Activated CD4-positive, alpha-beta T cell treated with anti-CD3 and anti-CD28 coated beads, Interleukin-2, Interleukin-6, amounts not matched to agents 100 ng/mL and 50 ng/mL, durations not matched to agents 16 hours and 8 hours (primary cell): ENCODE measurements at regions not wholly inside any gene's neighbourhood (a gene's known extent, or its start where the extent isn't known, plus 50 kb on each side); places are given as distances from the start of the nearest gene placed in this dataset.
"Not testable (repeated sequence)": the region's sequence is repeated elsewhere in the genome, so short reads cannot be mapped to it uniquely, and the experiment has no call there.

Source experiments
- DNase-seq: peaks from one replicate; pipeline ENCODE4 v3.0.0-alpha.2; 2020

- DNase-seq: no peak
Observed at GRCh38 chr1:79519084-79519760, 512.7 kb upstream of the ADGRL4 start.

- no peak for DNase-seq
Observed at GRCh38 chr1:79517470-79518224, 511.1 kb upstream of the ADGRL4 start.

- DNase-seq: no peak
Observed at GRCh38 chr1:79507770-79508169, 501.2 kb upstream of the ADGRL4 start.

- DNase-seq: no peak
Observed at GRCh38 chr1:79501153-79501552, 494.6 kb upstream of the ADGRL4 start.

GRCh38 chr1:79499541-79499940, 493.0 kb upstream of the ADGRL4 start:
- DNase-seq: no peak

GRCh38 chr1:79497193-79497773, 490.8 kb upstream of the ADGRL4 start:
- DNase-seq: peak; percentile 40

- DNase-seq: no peak
Observed at GRCh38 chr1:79496129-79496528, 489.6 kb upstream of the ADGRL4 start.

- not testable (repeated sequence) for DNase-seq
Observed at GRCh38 chr1:79493702-79494101, 487.2 kb upstream of the ADGRL4 start.

DNA sequence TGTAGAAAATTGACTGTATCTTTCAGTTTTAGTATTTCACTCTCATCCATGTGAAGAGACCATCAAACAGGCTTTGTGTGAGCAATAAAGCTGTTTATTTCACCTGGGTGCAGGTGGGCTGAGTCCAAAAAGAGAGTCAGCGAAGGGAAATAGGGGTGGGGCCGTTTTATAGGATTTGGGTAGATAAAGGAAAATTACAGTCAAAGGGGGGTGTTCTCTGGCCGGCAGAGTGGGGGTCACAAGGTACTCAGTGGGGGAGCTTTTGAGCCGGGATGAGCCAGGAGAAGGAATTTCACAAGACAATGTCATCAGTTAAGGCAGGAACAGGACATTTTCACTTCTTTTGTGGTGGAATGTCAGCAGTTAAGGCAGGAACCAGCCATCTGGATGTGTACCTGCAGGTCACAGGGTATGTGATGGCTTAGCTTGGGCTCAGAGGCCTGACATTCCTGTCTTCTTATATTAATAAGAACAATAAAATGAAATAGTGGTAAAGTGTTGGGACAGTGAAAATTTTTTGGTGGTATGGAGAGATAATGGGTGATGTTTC, 482.1 kb upstream of the ADGRL4 start:
- DNase-seq: not testable (repeated sequence)

DNA sequence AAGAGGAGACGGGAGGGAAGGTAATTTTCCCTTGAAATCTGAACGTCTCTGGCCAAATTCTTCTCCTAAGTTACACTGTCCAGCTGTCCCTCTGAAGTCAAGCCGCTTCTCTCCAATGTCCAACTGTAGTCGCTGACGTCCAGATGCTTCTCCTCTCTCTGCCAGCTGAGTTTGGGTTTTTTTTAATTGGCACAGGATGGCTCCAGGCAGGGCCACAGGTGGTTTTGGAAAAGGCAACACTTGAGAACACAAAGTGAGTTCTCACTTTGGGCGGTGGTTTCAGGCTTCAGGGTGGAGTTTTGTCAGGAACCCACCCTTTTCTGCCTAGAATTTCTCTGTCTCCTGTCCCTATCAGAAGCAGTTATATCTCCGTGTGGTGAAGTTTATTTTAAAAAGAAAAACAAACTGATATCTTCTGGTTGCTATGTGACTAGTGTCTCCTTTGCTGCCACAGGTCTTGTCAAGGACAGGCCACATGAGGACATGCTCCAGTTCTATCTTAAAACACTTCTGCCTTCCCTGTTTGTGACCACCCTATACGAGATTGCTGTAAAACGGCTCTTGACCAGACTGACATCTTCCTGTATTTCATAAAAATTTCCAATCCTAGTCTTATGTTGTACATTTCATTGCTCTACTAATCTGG, 472.3 kb upstream of the ADGRL4 start:
- DNase-seq: no peak

- DNase-seq: no peak
Observed at GRCh38 chr1:79478160-79478559, 471.6 kb upstream of the ADGRL4 start.

DNA sequence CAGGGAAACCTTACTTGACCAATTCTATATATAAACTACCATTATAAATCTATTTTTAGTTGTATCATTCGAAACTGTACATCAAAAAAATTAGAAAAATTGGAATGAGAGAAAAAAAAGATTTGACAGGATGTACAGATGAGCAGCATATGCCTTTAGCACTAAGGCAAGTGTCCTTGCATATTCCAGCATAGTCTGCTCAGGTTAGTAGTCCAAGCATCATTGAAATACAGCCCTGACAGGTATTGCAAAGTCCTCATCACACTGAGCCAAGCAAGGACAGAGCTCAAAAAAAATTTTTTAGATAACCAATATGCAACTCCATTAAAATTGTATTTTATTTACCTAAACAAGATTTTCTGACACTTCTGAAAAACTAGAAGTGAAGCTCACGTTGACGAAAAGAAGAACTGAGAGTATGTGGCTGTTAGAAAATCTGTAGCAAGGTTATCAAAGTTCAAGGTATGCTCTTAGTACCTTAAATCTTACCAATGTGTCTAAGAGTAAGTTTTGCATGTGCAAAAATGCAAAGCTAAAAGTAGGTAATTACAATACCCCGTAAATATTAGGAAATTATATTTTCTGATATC, 465.6 kb upstream of the ADGRL4 start:
- DNase-seq: no peak

DNA sequence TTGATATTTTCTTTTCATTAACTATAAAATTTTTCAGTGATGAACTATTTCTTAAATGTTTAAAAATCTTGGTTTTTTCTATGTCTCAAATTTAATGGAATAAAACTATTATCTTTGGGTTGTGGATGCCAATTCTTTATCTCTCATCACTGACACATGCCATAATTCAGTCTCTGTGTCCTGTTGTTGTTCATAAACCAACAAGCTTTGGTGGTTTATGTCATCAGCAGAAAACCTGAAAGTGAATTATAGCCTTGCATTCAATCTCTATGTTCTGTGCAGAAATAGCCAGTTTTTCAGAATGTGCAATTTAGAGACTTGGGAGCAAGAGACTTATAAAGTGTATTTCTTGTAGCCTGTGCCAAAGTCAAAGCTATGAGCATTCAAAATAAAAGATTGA, 462.6 kb upstream of the ADGRL4 start:
- DNase-seq: no peak

GRCh38 chr1:79460773-79461436, 454.4 kb upstream of the ADGRL4 start:
- DNase-seq: no peak

- no peak for DNase-seq
Observed at GRCh38 chr1:79457562-79458224, 451.2 kb upstream of the ADGRL4 start.

DNA sequence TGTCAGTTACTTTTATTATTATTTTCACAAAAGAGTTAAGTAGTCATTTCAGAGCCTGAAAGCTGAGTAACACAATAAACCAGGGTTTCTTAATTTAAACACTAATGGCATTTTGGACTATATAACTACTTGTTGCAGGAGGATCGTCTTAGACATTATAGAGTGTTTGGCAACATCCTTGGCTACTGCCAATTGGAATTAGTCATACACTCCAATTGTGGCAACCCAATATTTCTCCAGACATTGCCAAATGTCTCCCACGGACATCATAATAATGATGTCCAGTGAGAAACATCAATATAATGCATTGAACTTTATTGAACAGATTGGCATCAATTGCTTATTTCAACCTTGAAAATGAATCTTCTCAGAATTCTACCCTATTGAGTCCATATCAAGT, 441.9 kb upstream of the ADGRL4 start:
- no peak for DNase-seq

DNA sequence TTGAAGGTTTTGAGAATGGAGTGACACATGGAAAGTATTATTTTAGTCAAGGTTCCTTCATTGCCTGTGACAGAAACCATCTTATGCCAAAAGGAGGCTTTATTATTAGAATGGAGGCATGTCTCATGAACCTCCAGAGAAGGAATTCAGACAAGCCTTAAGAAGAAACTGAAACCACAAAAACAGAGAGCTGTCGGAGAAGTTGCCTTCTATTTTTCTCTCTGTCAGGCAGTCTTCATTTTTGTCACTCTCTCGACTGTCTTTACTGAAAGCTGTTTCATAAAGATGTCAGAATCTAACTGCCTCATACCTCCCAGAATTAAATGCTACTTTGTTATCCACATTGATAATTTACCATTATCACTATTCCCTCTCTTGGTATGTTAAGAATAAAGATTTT, 434.7 kb upstream of the ADGRL4 start:
- no peak for DNase-seq

- no peak for DNase-seq
Observed at GRCh38 chr1:79437540-79437939, 431.0 kb upstream of the ADGRL4 start.

- no peak for DNase-seq
Observed at GRCh38 chr1:79431340-79431739, 424.8 kb upstream of the ADGRL4 start.

DNA sequence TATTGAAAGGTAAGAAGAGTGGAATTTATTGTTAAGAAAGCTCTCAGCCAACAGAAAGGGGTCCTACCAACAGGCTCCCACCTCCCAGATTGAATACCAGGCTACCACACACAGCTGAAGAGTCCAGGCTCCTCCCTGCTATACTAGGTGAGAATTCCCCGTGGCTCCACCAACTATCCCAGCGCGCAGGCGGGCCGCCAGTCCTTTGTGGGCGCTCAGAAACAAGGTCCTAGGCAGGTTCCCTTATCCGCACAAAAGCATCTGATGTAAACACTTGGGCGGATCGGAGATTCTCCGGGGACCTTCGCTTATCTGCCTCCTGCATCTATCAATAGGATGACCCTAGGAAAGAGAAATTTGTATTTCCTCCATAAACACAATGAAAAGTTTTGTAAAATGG, 423.9 kb upstream of the ADGRL4 start:
- DNase-seq: no peak

DNA sequence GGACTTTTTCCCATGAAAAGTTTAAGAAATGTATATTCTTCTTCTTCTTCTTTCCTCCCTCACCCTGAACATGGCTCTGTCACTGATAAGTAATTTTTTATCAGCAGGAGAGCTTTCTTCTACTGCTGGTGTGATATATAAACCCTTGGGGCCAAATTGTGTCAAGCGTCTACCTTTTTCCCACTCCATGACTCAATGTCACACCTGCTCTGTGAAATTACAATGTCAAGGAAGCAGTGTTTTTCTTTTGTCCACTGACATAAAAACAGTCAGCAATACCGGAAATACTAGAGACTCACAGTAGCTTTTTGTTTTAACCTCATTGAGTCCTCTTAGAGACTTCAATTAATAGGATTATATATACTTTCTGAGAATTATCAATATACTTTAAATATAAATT, 416.2 kb upstream of the ADGRL4 start:
- no peak for DNase-seq

GRCh38 chr1:79398501-79398900, 392.0 kb upstream of the ADGRL4 start:
- DNase-seq: no peak
